PC-3 (cell line): ENCODE measurements at regions not wholly inside any gene's neighbourhood (a gene's known extent, or its start where the extent isn't known, plus 50 kb on each side); places are given as distances from the start of the nearest gene placed in this dataset.
A peak's percentile ranks its signal among the peaks of the same experiment; 100 is the strongest.
"Not testable (repeated sequence)": the region's sequence is repeated elsewhere in the genome, so short reads cannot be mapped to it uniquely, and the experiment has no call there.

Experiments used
- ATAC-seq: fragments of 200-7000 bp; cut with Tn5 transposase; 2 replicates; pipeline ENCODE4 v1.9.1; 2020; ENCODE audit warnings: mild to moderate bottlenecking, moderate library complexity
- BruUV-seq: library from RNA; stranded (reverse); fragments of 400-500 nt; replicated peaks from 2 replicates; lab custom pipeline; 2021; lab: Mats Ljungman, UMichigan
- CTCF ChIA-PET: fragments of 300-600 bp; sonication (Branson Sonifier 250); formaldehyde crosslinking; loops from one replicate; lab custom pipeline; 2022; ENCODE audit warnings: antibody characterized with exemption; lab: Charles Lee
- POLR2A ChIA-PET: fragments of 300-600 bp; sonication (Branson Sonifier 250); formaldehyde crosslinking; loops from one replicate; lab custom pipeline; 2022; ENCODE audit warnings: antibody characterized with exemption; ENCODE audit not compliant: unreplicated experiment; lab: Charles Lee
- DNase-seq: peaks from one replicate; pipeline ENCODE4 v3.0.0-alpha.2; 2015
- H2AFZ ChIP-seq: fragments of 300-600 bp; sonication (generic); 2 replicates; pipeline ENCODE4 v1.6.0; 2016; ENCODE audit warnings: antibody characterized with exemption, low read length
- H3F3A ChIP-seq: fragments of 300-600 bp; sonication (generic); one replicate; pipeline ENCODE4 v1.6.0; 2017; ENCODE audit warnings: antibody characterized with exemption, low read length, control low read depth, mild to moderate bottlenecking; ENCODE audit not compliant: unreplicated experiment
- H3K27ac ChIP-seq: fragments of 300-600 bp; sonication (generic); 2 replicates; pipeline ENCODE4 v1.5.1; 2016; ENCODE audit warnings: mild to moderate bottlenecking, low read length
- H3K27me3 ChIP-seq: fragments of 300-600 bp; sonication (generic); 2 replicates; pipeline ENCODE4 v1.6.1; 2016; ENCODE audit warnings: low read length, mixed read lengths
- H3K36me3 ChIP-seq: fragments of 300-600 bp; sonication (generic); 2 replicates; pipeline ENCODE4 v1.6.1; 2016; ENCODE audit warnings: low read depth, mixed run types, low read length, mixed read lengths
- H3K4me1 ChIP-seq: fragments of 300-600 bp; sonication (generic); 2 replicates; pipeline ENCODE4 v1.5.1; 2016; ENCODE audit warnings: low read length; ENCODE audit not compliant: insufficient read depth
- H3K4me2 ChIP-seq: fragments of 300-600 bp; sonication (generic); 2 replicates; pipeline ENCODE4 v1.6.0; 2016; ENCODE audit warnings: low read length
- H3K4me3 ChIP-seq: fragments of 300-600 bp; sonication (generic); 2 replicates; pipeline ENCODE4 v1.5.1; 2016; ENCODE audit warnings: mild to moderate bottlenecking, low read length, mixed read lengths
- H3K79me2 ChIP-seq: fragments of 300-600 bp; sonication (generic); 2 replicates; pipeline ENCODE4 v1.6.1; 2017; ENCODE audit warnings: low read length, mixed read lengths
- H3K9ac ChIP-seq: fragments of 300-600 bp; sonication (generic); 2 replicates; pipeline ENCODE4 v1.6.0; 2016; ENCODE audit warnings: mild to moderate bottlenecking, low read length
- H3K9me2 ChIP-seq: fragments of 300-600 bp; sonication (generic); replicated peaks from 2 replicates; pipeline ENCODE4 v1.6.1; 2016; ENCODE audit warnings: mixed run types, low read length, mixed read lengths
- H3K9me3 ChIP-seq: fragments of 300-600 bp; sonication (generic); 2 replicates; pipeline ENCODE4 v1.6.1; 2016; ENCODE audit warnings: low read length, mixed read lengths
- H4K20me1 ChIP-seq: fragments of 300-600 bp; sonication (generic); 2 replicates; pipeline ENCODE4 v1.6.1; 2016; ENCODE audit warnings: low read length, mixed read lengths
- CTCF ChIP-seq: fragments of 300-600 bp; sonication (generic); conservative IDR thresholded peaks from 2 replicates; pipeline ENCODE4 v1.5.1; 2017; ENCODE audit warnings: antibody characterized with exemption, low read depth, mild to moderate bottlenecking, low read length
- EZH2 ChIP-seq: fragments of 300-600 bp; sonication (generic); IDR thresholded peaks from one replicate; pipeline ENCODE4 v1.6.1; 2017; ENCODE audit warnings: antibody characterized with exemption, mild to moderate bottlenecking, low read length; ENCODE audit not compliant: unreplicated experiment
- EZH2phosphoT487 ChIP-seq: fragments of 300-600 bp; sonication (generic); IDR thresholded peaks from 2 replicates; pipeline ENCODE4 v1.6.1; 2018; ENCODE audit warnings: mild to moderate bottlenecking, antibody characterized with exemption, low read length, borderline replicate concordance
- intact Hi-C: fragments of 100-400 bp; cut with micrococcal nuclease; formaldehyde crosslinking; loops from 2 replicates; pipeline ENCODE4 v1.9.0; 2023

DNA sequence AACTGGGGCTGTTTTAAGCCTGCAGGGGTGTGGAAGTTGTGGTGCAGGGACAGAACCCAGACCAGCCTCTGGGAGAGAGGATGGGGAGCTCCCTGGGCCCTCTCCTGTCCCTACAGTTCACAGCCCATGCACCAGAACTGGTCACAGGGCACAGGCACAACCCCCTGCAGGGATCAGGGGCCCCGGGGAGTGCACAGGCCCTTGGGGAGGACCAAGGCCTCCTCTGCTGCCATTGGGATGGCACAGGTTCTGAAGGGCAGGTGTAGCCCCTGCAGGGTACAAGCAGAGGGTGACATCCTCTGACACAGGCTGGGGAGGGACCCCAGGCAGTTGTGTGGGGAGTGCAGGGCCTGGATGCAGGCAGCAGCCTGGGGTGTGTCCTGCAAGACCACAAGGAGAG is 66.4 kb upstream of the SFSWAP start:
- Histone ChIP-seq H3F3A (no peaks in the 10 kb centered on the region), H3K9ac (no peak overlapping the region), H3K36me3 (no peaks in the 10 kb centered on the region), H3K4me1 (no peaks in the 10 kb centered on the region), H4K20me1 (no peaks in the 10 kb centered on the region), H2AFZ (no peak overlapping the region), H3K27me3 (peaks cover 23% of the 10 kb centered on the region), H3K4me2 (no peak overlapping the region), H3K79me2 (no peaks in the 10 kb centered on the region), H3K9me3 (no peaks in the 10 kb centered on the region), H3K9me2 (no peaks in the 10 kb centered on the region), H3K4me3 (no peak overlapping the region), H3K27ac (no peak overlapping the region)
- ATAC-seq (no peak), DNase-seq (no peak)
- BruUV-seq = no TSS peak
- intact Hi-C loops = no loop called here
- ChIA-PET CTCF (no interaction called here), POLR2A (no interaction called here)
- no peak for TF ChIP-seq EZH2
- TF ChIP-seq EZH2phosphoT487 = no peak
- TF ChIP-seq CTCF = no peak

DNA sequence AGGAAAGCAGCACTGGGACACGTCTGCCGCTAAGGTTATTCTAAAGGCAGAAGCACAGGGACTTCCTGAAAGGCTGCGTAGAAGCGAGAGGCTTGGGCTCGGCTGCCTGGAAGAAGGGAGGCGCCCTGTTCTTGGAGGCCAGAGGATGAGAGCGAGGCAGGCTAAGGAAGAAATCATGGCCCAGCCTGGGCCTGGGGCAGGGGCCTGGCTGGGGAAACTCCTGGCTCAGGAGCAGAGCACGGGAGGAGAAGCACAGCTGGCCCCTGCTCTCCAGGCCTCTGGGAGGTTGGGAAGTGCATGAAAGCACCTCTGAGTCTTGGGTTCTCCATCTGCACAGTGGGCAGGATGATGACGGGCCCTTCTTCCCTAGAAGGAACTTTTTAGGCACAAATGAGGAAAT is 66.0 kb upstream of the SFSWAP start:
- POLR2A ChIA-PET, BruUV-seq, intact Hi-C loops, H3K9me3 ChIP-seq, H3K9ac ChIP-seq, H3K4me3 ChIP-seq, H2AFZ ChIP-seq, CTCF ChIA-PET, H3K4me2 ChIP-seq, H3F3A ChIP-seq, ATAC-seq, H3K27ac ChIP-seq, DNase-seq, H3K79me2 ChIP-seq, H3K4me1 ChIP-seq, H4K20me1 ChIP-seq, H3K36me3 ChIP-seq, H3K9me2 ChIP-seq: not testable (repeated sequence)
- peaks cover 23% of the 10 kb centered on the region for H3K27me3 ChIP-seq

- H3K79me2 ChIP-seq, H3K9ac ChIP-seq, BruUV-seq, H3K4me1 ChIP-seq, H3K4me3 ChIP-seq, intact Hi-C loops, H3K4me2 ChIP-seq, H3K27ac ChIP-seq, H3K9me2 ChIP-seq, DNase-seq, H3F3A ChIP-seq, ATAC-seq, H3K36me3 ChIP-seq, POLR2A ChIA-PET, H3K9me3 ChIP-seq, H2AFZ ChIP-seq, CTCF ChIA-PET, H4K20me1 ChIP-seq: not testable (repeated sequence)
- H3K27me3 ChIP-seq = peaks cover 25% of the 10 kb centered on the region; the same call in 1 of the 2 replicates
Measured at GRCh38 chr12:131645557-131645956, 65.3 kb upstream of the SFSWAP start.

DNA sequence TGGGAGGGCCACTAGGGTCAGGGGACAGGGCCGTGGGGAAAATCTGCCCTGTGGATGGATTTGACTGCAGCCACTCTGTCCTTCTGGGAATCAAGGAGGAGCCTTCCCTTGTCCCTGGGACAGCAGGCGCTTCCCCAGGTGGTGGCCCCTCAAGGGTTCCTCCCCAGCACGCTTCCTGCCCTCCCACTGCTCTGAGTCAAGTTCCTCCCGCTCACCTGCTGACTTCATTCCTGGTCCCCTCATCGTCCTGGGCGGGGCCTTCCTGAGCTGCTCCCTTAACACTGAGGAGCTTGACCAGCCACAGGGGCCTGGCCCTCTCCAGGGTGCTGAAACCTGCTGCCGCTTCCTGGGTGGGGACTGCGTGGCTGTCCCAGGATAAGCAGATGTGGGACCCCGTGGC is 64.4 kb upstream of the SFSWAP start:
- H3K4me3 ChIP-seq, BruUV-seq, H3K4me2 ChIP-seq, H3K4me1 ChIP-seq, intact Hi-C loops, POLR2A ChIA-PET, H3K9me2 ChIP-seq, H3K9ac ChIP-seq, H3F3A ChIP-seq, H4K20me1 ChIP-seq, H3K36me3 ChIP-seq, H2AFZ ChIP-seq, H3K27ac ChIP-seq, CTCF ChIA-PET, H3K9me3 ChIP-seq, H3K79me2 ChIP-seq: not testable (repeated sequence)
- peak; percentile 30 for DNase-seq
- peak; percentile 60; the same call in 1 of the 2 replicates for ATAC-seq
- peaks cover 34% of the 10 kb centered on the region for H3K27me3 ChIP-seq
